Endothelial cell of umbilical vein (primary cell): ENCODE measurements at regions not wholly inside any gene's neighbourhood (a gene's known extent, or its start where the extent isn't known, plus 50 kb on each side); places are given as distances from the start of the nearest gene placed in this dataset. TPM values are rescaled to one million over a fixed set of nuclear protein-coding genes. Genes with fewer than 3 reads are reported as not detected.

ENCODE experiments used
- BruUV-seq: library from RNA; stranded (reverse); fragments of 400-500 nt; replicated peaks from 2 replicates; lab custom pipeline; 2021; lab: Mats Ljungman, UMichigan
- CTCF ChIA-PET: fragments of 300-600, 350-600 bp; sonication (Branson Sonifier 250); formaldehyde crosslinking; loops from one replicate; lab custom pipeline; 2021; ENCODE audit warnings: antibody characterized with exemption, inconsistent platforms; lab: Charles Lee
- POLR2A ChIA-PET: fragments of 300-600, 350-600 bp; sonication (Branson Sonifier 250); formaldehyde crosslinking; loops from one replicate; lab custom pipeline; 2021; ENCODE audit warnings: antibody characterized with exemption, inconsistent platforms; lab: Charles Lee
- DNase-seq: peaks from one replicate; pipeline ENCODE4 v3.0.0-alpha.2; 2011; ENCODE audit warnings: low read depth, low spot score
- FAIRE-seq: peaks from 2 replicates; lab custom pipeline; 2011; peaks lifted over from hg19 to GRCh38; lab: Jason Lieb, UNC
- H2AFZ ChIP-seq: 2 replicates; pipeline ENCODE4 v1.6.0; 2012; ENCODE audit warnings: low read depth, low read length, control low read depth, inconsistent platforms
- H3K27ac ChIP-seq: 2 replicates; pipeline ENCODE4 v1.5.1; 2011; ENCODE audit warnings: low read depth, mild to moderate bottlenecking, control low read depth, low read length, moderate library complexity; ENCODE audit not compliant: insufficient read depth
- H3K27me3 ChIP-seq, 2 experiments: 2 replicates each; pipeline versions ENCODE4 v1.6.0 to v1.6.1; 2011; ENCODE audit warnings: low read length in 2 of 2, mixed read lengths in 1 of 2; ENCODE audit not compliant: control insufficient read depth in 2 of 2, insufficient read depth in 2 of 2
- H3K36me3 ChIP-seq, 2 experiments: 2 replicates in 1 of 2; 3 replicates in 1 of 2; pipeline ENCODE4 v1.5.1; 2011; ENCODE audit warnings: low read length in 2 of 2, mild to moderate bottlenecking in 1 of 2, moderate library complexity in 1 of 2; ENCODE audit not compliant: control insufficient read depth in 2 of 2, insufficient read depth in 2 of 2; ENCODE audit errors: extremely low read depth in 1 of 2
- H3K4me1 ChIP-seq: 3 replicates; pipeline ENCODE4 v1.5.1; 2011; ENCODE audit warnings: mild to moderate bottlenecking, low read length; ENCODE audit not compliant: control insufficient read depth, insufficient read depth; ENCODE audit errors: extremely low read depth
- H3K4me2 ChIP-seq: 2 replicates; pipeline ENCODE4 v1.6.1; 2011; ENCODE audit warnings: low read length, control low read depth, mixed read lengths; ENCODE audit not compliant: insufficient read depth
- H3K4me3 ChIP-seq, 3 experiments: fragments of 200-600 bp in 1 of 3; sonication (generic), shearing (Covaris generic) in 1 of 3; replicated peaks in 1 of 3; 2 replicates each; pipeline ENCODE4 v1.5.1; 2011 to 2016; ENCODE audit warnings: control low read depth in 3 of 3, low read length in 3 of 3, mild to moderate bottlenecking in 2 of 3, inconsistent platforms in 1 of 3, low read depth in 1 of 3, moderate library complexity in 1 of 3; ENCODE audit not compliant: insufficient read depth in 1 of 3
- H3K79me2 ChIP-seq: 2 replicates; pipeline ENCODE4 v1.6.0; 2012; ENCODE audit warnings: low read length, inconsistent platforms; ENCODE audit not compliant: control insufficient read depth, insufficient read depth
- H3K9ac ChIP-seq: replicated peaks from 2 replicates; pipeline ENCODE3; 2011; ENCODE audit warnings: low read length, control low read depth; ENCODE audit not compliant: insufficient read depth; ENCODE audit errors: extremely low read depth
- H3K9me1 ChIP-seq: replicated peaks from 3 replicates; pipeline ENCODE4 v1.6.0; 2011; ENCODE audit warnings: mild to moderate bottlenecking, low read length; ENCODE audit not compliant: control insufficient read depth, insufficient read depth; ENCODE audit errors: extremely low read depth
- H3K9me3 ChIP-seq: replicated peaks from 2 replicates; pipeline ENCODE4 v1.5.1; 2012; ENCODE audit warnings: low read length, inconsistent platforms; ENCODE audit not compliant: control insufficient read depth, insufficient read depth
- H4K20me1 ChIP-seq: replicated peaks from 2 replicates; pipeline ENCODE3; 2011; ENCODE audit warnings: mild to moderate bottlenecking, low read length; ENCODE audit not compliant: control insufficient read depth, insufficient read depth; ENCODE audit errors: extremely low read depth
- EZH2 ChIP-seq: IDR thresholded peaks from 2 replicates; pipeline ENCODE4 v1.6.1; 2012; ENCODE audit warnings: borderline replicate concordance, low read depth, mild to moderate bottlenecking, moderate library complexity, low read length, inconsistent platforms; ENCODE audit not compliant: severe bottlenecking
- GATA2 ChIP-seq: IDR thresholded peaks from 2 replicates; pipeline ENCODE4 v1.7.0; 2011; ENCODE audit warnings: low read depth, mild to moderate bottlenecking, moderate library complexity, mixed read lengths, low read length; ENCODE audit not compliant: insufficient read length, insufficient read depth
- JUN ChIP-seq: IDR thresholded peaks from 2 replicates; pipeline ENCODE4 v1.6.1; 2011; ENCODE audit warnings: borderline replicate concordance, low read depth; ENCODE audit not compliant: insufficient read length, insufficient read depth
- MYC ChIP-seq: IDR thresholded peaks from one replicate; pipeline ENCODE4 v1.6.1; 2011; ENCODE audit warnings: mild to moderate bottlenecking, low read depth, low read length
- POLR2A ChIP-seq: IDR thresholded peaks from 2 replicates; pipeline ENCODE4 v1.6.1; 2012; ENCODE audit warnings: low read depth, mild to moderate bottlenecking, control low read depth, low read length
- POLR2AphosphoS5 ChIP-seq: IDR thresholded peaks from 2 replicates; pipeline ENCODE4 v1.6.1; 2012; ENCODE audit warnings: low read depth, mild to moderate bottlenecking, control low read depth, low read length, moderate library complexity; ENCODE audit not compliant: insufficient read depth
- dilution Hi-C: fragments of 300-500 bp; cut with MboI; formaldehyde crosslinking; loops from one replicate; pipeline ENCODE4 v1.15.0; 2019; ENCODE audit warnings: low sequenced_read_pairs; ENCODE audit not compliant: extremely low pct_ligation_motif_present
- intact Hi-C: fragments of 100-400 bp; cut with micrococcal nuclease; formaldehyde crosslinking; loops from one replicate; pipeline ENCODE4 v1.10.0; 2022
- small RNA-seq: library from RNA; depleted of rRNA; stranded (forward); fragments of <200 nt; gene quantifications from one replicate; pipeline ENCODE3, GENCODE V24; 2012; ENCODE audit warnings: low replicate concordance, low read depth; ENCODE audit not compliant: insufficient read depth, insufficient read length
- TF ChIP-seq, protein P1 (sequence below), 2 donors: IDR thresholded peaks; 1 replicate in 1 of 2; 2 replicates in 1 of 2; pipeline ENCODE4 v1.5.1; 2011; ENCODE audit warnings: low read length in 2 of 2, mild to moderate bottlenecking in 2 of 2, moderate library complexity in 2 of 2, control low read depth in 1 of 2, inconsistent platforms in 1 of 2, low read depth in 1 of 2; ENCODE audit not compliant: insufficient read depth in 1 of 2; ENCODE audit errors: extremely low read depth in 1 of 2

- TF ChIP-seq POLR2AphosphoS5: no peak
- no peak for TF ChIP-seq JUN
- TF ChIP-seq, protein P1, sequence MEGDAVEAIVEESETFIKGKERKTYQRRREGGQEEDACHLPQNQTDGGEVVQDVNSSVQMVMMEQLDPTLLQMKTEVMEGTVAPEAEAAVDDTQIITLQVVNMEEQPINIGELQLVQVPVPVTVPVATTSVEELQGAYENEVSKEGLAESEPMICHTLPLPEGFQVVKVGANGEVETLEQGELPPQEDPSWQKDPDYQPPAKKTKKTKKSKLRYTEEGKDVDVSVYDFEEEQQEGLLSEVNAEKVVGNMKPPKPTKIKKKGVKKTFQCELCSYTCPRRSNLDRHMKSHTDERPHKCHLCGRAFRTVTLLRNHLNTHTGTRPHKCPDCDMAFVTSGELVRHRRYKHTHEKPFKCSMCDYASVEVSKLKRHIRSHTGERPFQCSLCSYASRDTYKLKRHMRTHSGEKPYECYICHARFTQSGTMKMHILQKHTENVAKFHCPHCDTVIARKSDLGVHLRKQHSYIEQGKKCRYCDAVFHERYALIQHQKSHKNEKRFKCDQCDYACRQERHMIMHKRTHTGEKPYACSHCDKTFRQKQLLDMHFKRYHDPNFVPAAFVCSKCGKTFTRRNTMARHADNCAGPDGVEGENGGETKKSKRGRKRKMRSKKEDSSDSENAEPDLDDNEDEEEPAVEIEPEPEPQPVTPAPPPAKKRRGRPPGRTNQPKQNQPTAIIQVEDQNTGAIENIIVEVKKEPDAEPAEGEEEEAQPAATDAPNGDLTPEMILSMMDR (IDR thresholded peaks at IDR 0.05; ENCODE audit: extremely low read depth in 1 of 2, insufficient read depth in 1 of 2, low read depth in 1 of 2, low read length in 2 of 2): no peak
- no peak for TF ChIP-seq EZH2
- no peak for TF ChIP-seq GATA2
- no peak for TF ChIP-seq MYC
- no peak for TF ChIP-seq POLR2A
- H4K20me1 ChIP-seq: no peaks in the 10 kb centered on the region
- no peak overlapping the region for H3K4me3 ChIP-seq
- no peaks in the 10 kb centered on the region for H3K9me3 ChIP-seq
- BruUV-seq: no TSS peak
- intact Hi-C loops: no loop called here
- FAIRE-seq (no peak), DNase-seq (no peak)
- no peaks in the 10 kb centered on the region for H3K79me2 ChIP-seq
- H3K27me3 ChIP-seq: no peaks in the 10 kb centered on the region
- H3K4me2 ChIP-seq: no peak overlapping the region
- H3K27ac ChIP-seq: no peak overlapping the region
- H3K9me1 ChIP-seq: no peaks in the 10 kb centered on the region
- no peaks in the 10 kb centered on the region for H3K36me3 ChIP-seq
- CTCF ChIA-PET: no interaction called here
- POLR2A ChIA-PET: no interaction called here
- dilution Hi-C loops: no loop called here
- no peak overlapping the region for H3K9ac ChIP-seq
- no peaks in the 10 kb centered on the region for H3K4me1 ChIP-seq
- H2AFZ ChIP-seq: no peak overlapping the region
These were observed 52.6 kb upstream of the CDH8 start for GRCh38 chr16:62088731-62089410.

Small RNAs in the stretch of these regions (small RNA-seq; reads per million reads assigned to genes)
- not detected for gene AC009101.1
- gene AC009161.2: not detected
- gene AC018846.1: not detected
- not detected for gene AC138305.3
- not detected for gene RNU6-21P
